SK-N-SH treated with all-trans-retinoic acid at 6 μM for 48 hours (cell line): ENCODE measurements at regions not wholly inside any gene's neighbourhood (a gene's known extent, or its start where the extent isn't known, plus 50 kb on each side); places are given as distances from the start of the nearest gene placed in this dataset.

Experiments
- CREB5 ChIP-seq: fragments of 250-450 bp; sonication (Bioruptor Pico); IDR thresholded peaks from 2 replicates; pipeline ENCODE4 v1.5.1; 2020; ENCODE audit warnings: low read depth, mild to moderate bottlenecking, moderate library complexity
- CSRNP3 ChIP-seq: fragments of 250-450 bp; sonication (Bioruptor Pico); IDR thresholded peaks from 2 replicates; pipeline ENCODE4 v1.5.1; 2021; ENCODE audit warnings: mild to moderate bottlenecking, moderate library complexity
- PATZ1 ChIP-seq: fragments of 250-450 bp; sonication (Bioruptor Pico); IDR thresholded peaks from 2 replicates; pipeline ENCODE4 v1.8.0; 2020; ENCODE audit warnings: mild to moderate bottlenecking, moderate library complexity, borderline replicate concordance
- RARB ChIP-seq: fragments of 250-450 bp; sonication (Bioruptor Pico); IDR thresholded peaks from 2 replicates; pipeline ENCODE4 v1.8.0; 2021; ENCODE audit warnings: mild to moderate bottlenecking, moderate library complexity
- ZFP3 ChIP-seq: fragments of 250-450 bp; sonication (Bioruptor Pico); IDR thresholded peaks from 2 replicates; pipeline ENCODE4 v1.5.0; 2020; ENCODE audit warnings: mild to moderate bottlenecking, moderate library complexity
- ZFP30 ChIP-seq: fragments of 450-650 bp; formaldehyde crosslinking; IDR thresholded peaks from 2 replicates; pipeline ENCODE4 v1.5.0; 2022; ENCODE audit warnings: mild to moderate bottlenecking, moderate library complexity
- ZNF8 ChIP-seq: fragments of 450-650 bp; formaldehyde crosslinking; IDR thresholded peaks from 2 replicates; pipeline ENCODE4 v1.5.0; 2020; ENCODE audit warnings: mild to moderate bottlenecking, moderate library complexity

DNA sequence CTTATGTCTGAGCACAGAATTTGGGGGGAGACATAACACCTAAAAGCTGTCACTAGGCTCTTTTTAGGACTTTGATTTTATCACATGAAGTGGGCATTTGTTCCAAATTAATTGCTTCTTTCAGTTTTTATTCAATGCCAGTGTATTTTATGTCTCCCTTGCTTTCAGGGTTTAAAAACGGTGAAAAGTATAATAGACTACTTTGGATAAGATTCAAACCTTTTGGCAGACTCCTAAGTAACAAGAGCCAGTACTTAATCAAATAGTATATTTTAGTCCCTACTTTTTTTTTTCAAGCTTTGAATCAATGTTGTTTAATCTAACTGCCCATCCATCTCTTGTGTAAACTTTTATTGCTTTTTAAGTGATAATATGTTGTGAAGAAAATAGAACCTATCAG is 847.2 kb upstream of the DPPA4 start:
- TF ChIP-seq CREB5 (no peak), CSRNP3 (CRISPR knock-in tag) (no peak), ZFP30 (CRISPR knock-in tag) (no peak), ZNF8 (CRISPR knock-in tag) (no peak), RARB (CRISPR knock-in tag) (no peak), ZFP3 (CRISPR knock-in tag) (no peak), PATZ1 (no peak)
